Stimulated activated naive CD4-positive, alpha-beta T cell treated with Interleukin-2 at 50 U/mL for 16 hours (primary cell): ENCODE measurements at regions not wholly inside any gene's neighbourhood (a gene's known extent, or its start where the extent isn't known, plus 50 kb on each side); places are given as distances from the start of the nearest gene placed in this dataset.
"Not testable (repeated sequence)": the region's sequence is repeated elsewhere in the genome, so short reads cannot be mapped to it uniquely, and the experiment has no call there.

Experiments used
- DNase-seq: peaks from one replicate; lab custom pipeline; 2025; lab: John Stamatoyannopoulos, UW

DNA sequence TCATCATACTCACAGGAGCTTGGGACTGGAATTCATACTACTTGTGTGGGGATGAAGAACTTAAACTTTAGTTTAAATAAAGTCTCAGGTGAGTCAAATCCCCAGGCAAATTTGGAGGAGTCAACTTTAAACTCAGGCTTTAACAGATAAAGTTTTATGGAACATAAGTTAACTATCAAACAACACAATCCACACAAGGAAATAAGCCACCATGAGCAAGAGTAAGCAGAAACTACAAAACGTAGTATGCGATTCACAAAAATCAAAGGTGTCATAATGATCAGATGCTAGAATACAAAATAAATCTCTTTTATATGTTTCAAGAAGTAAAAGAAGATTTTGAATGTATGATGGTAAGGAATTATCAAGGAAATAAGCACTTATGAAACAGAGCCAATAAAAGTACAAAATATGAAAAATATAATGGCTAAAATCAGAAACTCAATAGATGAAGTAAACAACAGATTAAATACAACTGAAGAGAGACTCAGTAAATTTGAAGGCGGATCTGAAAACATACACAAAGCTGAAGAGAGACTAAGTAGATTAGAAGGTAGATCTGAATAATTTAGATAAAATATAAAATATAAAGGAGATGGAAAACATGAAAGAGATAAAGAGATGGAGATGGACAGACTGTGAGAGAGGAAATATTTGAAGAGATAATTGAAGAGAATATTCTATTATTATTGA, 97.5 kb upstream of the TWIST2 start:
- no peak for DNase-seq

DNA sequence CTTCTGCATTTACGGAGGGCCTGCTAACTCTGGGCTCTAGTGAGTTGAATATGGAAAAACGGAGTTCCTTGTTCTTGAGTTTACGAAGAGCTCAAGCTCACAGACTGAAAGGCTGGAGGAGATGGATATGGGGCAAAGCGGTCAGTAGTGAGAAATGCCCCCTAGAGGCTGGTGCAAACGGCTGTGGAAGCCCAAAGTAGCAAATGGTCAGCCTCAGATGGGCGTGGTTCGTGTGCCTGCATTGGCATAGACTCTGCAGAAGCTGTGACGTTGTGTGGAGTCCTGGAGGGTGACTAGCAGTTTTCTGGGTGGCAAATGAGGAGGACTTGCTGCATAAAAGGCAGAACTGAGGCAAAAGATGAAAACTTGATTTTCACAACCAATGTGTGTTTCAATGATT, 93.6 kb upstream of the TWIST2 start:
- no peak for DNase-seq

DNA sequence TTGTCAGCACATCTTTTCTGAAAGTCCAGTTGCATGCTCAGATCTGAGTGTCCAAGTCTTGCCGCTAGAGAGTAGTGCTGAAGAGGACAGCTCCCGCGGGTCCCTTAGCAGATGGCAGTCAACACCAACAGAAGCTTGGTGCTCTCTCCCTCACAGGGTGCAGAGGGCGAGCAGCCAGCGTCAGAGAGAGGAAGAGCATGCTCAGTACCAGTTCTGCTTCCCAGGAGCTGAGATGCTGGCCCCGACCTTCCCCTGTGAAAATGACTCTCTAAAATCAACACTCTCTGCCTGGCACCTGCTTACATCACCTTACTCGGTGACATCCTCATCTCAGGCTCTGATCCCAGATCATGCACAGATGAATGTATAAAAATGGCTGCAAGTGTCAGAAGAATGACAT, 86.0 kb upstream of the TWIST2 start:
- no peak for DNase-seq

DNA sequence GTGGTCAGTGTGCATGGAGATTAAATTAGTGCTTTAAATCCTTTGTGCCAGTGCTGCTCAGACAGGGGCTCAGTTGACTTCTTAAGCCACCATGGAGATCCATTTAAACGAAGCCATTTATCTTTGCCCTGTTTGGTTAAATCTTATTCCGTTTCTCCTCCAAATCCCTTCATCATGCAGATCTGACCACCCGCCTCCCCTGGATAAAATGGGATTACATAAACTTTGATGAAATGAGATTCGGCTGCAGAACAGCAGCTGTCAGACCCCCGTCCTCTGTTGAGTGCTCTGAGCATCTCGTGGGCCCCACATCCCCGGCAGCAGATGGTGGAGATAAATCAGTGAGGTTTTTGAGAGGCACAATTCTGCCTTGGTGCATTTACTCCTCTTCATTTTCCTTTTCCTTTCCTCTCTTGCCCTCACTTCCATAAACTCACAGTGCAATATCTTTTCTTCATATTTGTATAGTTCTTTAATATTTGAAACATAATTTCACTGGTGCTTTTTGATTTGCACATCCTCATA, 84.4 kb upstream of the TWIST2 start:
- DNase-seq, result no peak

DNA sequence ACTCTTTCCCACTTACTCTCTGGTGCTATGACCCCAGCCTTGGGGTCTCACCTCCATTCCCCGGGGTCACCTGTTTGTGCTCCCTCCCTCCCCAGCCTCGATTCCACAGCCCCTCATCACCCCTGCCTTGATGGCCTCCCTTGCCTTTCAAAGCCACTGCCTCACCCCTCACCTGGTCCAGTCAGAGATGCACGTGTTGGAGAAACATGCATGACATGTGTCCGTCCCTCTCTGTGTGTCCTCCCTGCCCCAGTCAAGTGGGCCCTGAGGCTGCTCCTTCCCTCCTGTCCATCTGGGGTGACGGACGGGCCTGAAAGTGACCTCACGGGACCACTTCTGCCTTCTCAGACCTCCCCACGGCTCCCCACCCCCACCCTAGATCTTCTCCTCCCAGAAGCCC, 82.3 kb upstream of the TWIST2 start:
- DNase-seq, result no peak

DNA sequence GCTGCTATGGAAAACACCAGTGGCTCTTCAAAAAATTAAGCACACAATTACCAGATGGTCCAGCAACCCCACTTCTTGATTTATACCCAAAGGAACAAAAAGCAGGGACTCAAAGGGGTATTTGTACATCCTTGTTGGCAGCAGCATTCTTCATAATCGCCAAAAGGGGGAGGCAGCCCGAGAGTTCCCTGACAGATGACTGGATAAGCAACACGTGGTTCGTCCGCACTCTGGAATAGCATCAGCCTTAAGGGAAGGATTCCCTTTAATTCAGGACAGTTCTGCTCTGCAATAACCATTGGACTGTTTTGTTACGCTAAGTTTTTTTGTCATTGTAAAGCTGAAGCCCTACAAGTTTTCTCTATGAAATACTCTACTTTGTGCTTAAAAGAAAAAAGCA, 76.7 kb upstream of the TWIST2 start:
- no peak for DNase-seq

DNA sequence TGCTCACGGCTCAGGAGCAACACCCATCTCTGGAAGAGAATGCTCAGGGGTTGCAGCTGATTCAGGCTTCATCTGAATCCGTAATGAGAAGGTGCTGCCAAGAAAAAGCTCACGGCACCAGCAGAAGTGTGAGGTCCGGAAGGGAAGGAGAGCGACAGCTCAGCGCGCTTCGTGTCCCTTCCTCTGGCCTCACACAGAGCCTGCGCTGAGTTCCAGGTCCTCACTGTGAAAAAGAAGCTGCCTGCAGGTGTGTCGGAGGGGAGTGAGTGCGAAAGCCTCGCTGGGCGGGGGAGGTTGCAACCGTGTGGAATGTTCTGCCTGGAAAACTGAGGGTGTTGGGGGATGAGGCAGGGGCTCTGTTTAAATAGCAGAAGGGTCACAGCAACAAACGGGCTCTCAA, 76.2 kb upstream of the TWIST2 start:
- no peak for DNase-seq

DNA sequence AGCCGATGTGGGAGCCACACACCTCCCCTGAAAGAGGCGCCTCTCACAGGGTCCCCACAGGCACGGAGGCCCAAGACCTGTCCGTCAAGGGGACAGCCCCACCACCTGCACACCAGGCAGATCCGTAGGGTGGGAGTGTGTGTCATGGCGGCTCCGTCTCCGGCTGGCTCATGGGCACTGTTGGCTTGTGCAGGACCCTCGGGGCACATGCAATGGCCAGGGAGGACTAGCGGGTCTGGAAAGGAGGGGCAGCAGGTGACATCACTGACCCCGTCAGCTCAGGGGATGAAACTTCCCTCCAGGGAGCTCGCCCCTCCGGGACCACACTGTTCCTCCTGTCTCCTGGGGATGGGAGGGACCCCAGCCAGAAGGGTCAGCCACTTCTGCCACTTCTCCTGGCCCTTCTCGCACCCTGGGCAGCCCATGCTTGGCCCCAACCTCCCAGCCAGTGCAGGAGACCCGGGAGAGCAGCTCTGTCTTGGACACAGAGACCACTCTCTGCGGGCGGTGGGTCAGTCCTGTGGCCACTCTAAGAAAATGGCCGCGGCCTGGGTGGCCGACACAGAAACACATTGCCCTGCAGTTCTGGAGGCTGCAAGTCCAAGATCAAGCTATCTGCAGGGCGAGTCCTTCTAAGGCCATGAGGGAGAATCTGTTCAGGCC, 75.1 kb upstream of the TWIST2 start:
- no peak for DNase-seq

DNA sequence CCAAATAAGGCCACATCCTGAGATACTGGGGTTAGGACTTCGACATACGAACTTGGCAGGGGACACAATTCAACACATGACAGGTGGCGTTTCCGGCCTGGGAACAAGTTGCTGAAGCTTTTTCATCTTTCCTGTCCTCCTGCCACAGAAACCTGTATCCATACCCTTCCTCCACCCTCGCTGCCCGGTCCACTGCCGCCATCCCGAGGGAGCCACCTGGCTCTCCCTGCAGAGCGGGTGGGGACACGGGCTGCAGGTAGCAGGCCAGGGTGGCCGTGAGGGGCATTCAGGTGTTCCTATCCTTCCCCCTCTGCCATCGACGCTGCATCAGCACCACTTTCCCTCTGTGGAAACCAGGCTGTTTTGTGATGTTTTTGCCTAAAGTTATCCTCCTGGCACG, 74.4 kb upstream of the TWIST2 start:
- no peak for DNase-seq

DNA sequence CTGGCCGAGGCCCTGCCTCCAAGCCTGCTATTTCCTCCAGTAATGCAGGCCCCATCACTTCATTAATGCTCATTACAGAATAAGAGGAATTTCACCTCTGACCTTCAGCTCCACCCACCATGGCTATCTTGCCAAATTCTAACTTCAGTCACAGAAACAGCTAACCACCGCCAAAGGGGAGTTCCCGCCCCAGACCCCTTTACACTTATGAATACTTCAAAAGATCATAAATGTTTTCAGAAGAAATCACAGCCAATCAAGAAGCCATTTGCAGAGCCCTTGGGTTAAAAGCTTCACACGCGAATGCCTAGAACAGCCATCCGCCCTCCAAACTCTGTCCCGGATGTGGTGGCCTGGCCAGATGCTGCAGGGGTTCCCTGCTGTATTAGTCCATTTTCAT, 73.8 kb upstream of the TWIST2 start:
- no peak for DNase-seq

DNA sequence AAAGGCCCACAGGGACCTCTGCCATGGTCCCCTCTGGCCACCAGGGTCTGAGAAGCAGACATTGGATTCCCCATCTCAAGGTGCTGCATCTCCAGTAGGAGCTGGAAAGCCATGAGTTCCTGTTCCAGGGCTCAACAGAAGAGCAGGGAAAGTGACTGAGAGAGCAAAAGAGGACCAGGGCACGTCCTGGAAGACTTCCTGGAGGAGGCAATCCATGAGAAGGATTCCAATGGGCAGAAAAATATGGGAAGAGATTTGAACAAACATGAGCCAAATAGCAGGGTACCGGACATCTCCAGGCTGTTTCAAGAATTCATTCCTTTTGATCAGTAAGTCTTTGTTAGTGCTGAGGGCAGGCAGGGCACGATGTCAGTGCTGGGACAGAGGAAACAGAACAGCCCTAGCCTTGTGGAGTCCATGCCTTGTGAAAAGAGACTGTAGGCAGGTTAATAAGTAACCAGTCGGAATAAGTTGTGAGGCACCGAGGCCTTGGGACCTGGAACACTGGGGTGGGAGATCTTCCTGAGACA, 72.8 kb upstream of the TWIST2 start:
- DNase-seq, result no peak

DNA sequence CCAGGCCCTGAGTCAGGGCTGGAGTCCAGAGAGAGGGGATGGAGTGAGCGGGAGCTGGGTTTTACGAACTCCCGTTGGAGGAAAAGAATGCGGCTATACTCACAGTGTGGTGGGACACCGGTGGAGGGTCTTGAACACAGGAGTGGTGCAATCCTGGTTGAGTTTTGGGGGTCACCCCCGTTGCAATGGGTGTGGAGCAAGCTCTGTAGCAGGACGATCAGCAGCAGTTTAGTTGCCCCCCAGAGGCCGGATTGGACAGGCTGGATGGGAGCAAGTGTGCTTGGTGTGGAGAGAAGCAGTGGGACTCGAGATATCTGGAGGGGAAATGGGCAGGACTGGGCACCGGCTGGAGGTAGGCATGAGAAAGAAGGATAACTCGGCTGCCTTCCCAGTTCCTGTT, 72.3 kb upstream of the TWIST2 start:
- no peak for DNase-seq

DNA sequence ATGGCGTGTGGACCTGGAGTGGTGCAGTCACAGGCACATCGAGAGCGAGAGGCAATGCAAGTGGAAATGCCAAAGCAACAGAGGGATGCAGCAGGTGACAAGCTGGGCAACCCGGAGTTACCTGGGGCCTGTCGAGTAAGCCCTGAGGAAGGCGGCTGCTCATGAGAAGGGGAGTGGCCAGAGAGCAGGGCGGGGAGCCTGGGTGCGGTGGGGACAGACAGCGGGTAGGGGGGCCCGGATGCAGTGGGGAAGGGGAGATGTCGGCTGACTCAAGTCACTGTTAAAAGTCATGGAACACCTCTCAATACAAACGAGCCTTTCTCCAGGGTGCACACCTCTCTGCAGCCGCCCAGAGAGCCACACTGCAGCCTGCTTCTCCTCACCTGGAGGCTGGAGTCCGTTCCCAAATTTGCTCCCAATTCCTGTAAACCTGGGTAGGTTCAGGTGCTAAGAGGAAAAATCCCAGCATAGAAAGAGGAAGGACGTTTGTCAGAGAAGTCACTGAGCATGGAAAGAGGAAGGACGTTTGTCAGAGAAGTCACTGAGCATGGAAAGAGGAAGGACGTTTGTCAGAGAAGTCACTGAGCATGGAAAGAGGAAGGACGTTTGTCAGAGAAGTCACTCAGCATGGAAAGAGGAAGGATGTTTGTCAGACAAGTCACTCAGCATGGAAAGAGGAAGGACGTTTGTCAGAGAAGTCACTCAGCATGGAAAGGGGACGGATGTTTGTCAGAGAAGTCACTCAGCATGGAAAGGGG, 71.7 kb upstream of the TWIST2 start:
- no peak for DNase-seq

DNA sequence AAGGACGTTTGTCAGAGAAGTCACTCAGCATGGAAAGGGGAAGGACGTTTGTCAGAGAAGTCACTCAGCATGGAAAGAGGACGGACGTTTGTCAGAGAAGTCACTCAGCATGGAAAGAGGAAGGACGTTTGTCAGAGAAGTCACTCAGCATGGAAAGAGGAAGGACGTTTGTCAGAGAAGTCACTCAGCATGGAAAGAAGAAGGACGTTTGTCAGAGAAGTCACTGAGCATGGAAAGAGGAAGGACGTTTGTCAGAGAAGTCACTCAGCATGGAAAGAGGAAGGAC, 71.2 kb upstream of the TWIST2 start:
- not testable (repeated sequence) for DNase-seq

DNA sequence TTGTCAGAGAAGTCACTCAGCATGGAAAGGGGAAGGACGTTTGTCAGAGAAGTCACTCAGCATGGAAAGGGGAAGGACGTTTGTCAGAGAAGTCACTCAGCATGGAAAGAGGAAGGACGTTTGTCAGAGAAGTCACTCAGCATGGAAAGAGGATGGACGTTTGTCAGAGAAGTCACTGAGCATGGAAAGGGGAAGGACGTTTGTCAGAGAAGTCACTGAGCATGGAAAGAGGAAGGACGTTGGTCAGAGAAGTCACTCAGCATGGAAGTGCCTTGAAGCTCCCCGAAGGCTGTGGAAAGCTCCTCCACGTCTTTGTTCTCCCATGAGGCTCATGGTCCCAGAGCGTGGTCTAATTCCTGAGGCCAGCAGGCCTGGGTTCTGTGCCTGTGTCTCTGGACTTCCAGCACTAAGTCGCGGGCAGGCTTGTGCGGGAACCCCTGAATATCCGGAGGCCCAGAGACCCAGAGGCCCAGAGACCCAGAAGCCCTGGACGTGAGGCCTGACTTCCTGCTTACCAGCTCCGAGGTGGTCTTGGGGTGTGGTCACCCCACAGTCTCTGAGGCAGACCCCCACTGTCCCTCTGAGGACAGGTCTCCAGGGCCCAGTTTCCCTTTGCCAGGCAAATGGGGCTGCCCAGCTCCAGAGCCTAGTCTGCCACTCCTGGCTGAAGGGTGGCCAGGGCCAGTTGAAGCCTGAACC, 70.4 kb upstream of the TWIST2 start:
- DNase-seq, result no peak

DNA sequence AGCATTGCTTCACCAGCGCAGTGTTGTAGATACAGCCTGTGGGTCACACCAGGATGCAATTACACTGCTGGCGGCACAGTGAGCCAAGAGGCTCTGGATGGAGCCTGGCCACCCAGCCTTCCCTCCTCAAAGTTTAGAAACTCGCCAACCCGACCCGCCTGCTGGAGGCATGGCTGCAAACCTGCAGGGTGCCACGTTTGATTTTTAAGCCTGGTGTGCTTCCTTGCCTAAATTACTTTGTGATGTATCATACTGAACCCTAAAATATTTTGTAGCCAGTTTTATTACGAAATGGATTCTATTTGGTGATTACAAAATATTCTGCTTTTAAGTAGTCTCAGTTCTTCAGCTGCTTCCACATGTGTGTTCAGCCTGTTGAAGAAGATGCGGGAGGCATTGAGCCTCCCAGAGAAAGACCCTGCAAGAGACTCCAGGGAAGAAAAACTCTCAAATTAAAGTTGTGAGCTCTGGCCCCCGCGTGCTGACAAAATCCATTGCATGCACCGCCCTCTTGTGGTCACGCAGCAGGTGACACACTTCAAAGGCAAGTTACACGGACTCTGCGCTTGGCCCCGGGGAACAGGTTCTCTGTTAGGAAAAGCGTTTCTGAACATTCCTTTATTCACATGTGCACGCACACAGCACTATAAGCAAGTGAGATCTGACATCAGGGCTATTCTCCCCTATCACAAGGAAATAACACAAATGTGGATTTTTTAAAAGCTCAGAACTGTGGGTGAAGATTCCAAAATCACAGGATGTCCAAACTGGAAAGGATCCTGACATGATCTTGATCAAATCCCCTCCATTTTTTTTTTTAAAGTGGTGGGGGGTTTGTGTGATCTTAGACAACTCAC, 63.0 kb upstream of the TWIST2 start:
- DNase-seq, result peak; percentile 24

DNA sequence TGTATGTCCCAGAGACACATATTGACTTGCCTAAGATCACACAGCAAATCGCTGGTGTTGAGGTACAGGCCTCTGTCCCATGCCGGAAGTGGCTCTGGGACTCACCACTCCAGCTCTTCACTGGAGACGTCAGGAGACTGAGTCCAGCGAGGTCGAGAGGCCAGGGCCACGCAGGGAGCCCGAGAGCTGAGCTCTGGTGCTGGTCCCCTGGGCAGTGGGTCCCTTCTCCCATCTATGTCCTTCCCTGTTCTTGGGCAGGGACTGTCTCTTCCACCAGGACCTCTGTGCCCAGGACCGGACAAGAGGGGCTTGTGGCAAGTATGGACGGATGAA, 62.4 kb upstream of the TWIST2 start:
- no peak for DNase-seq

DNA sequence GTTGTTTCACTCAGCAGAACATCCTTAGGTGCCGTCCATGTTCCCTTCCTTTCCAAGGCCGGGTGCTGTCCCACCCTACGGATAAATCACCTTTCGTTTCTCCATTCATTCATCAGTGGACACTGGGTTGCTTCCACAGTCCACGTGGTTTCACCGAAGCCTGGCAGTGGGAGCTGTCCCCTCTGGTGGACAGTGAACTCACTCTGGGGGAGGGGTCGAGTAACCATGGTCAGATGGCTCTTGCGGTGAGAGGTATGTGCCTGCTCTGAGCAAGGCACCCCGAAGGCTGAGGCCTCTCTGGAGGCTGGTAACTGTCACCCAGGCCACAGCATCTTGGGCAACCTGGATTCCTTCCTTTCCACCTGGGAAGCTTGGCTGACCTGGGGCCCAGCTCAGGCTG, 61.5 kb upstream of the TWIST2 start:
- no peak for DNase-seq

DNA sequence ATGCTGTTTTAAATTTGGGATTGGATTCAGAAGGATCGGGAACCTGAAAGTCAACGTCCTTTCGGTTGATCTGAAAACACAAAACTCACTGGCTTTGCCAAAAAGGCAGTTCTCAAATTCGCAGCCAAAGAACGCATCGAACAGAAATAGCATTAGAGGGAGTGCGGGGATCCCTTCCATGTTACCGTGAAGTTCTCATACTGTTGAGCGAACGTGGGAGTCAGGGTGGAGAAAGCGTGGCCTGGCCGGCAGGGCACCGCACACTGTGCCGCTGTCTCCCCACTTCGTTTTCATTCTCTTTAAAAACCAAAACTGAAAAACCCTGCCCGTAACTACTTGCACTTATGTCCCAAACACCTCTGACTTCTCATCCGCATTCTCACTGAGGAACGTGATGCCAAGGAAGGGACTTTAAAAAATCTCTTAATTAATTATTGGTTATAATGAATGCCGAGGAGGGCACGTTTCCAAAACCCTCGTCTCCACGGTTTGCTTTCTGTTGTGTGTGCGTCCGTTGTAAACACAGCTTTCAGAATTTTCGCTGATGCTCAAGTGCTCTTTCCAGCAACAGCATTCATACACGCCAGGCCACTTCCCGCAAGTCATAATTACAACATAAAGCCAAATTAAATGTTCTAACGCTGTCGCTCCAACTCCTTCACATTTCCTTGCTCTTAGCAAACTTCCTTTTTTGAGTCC, 60.9 kb upstream of the TWIST2 start:
- DNase-seq, result no peak

DNA sequence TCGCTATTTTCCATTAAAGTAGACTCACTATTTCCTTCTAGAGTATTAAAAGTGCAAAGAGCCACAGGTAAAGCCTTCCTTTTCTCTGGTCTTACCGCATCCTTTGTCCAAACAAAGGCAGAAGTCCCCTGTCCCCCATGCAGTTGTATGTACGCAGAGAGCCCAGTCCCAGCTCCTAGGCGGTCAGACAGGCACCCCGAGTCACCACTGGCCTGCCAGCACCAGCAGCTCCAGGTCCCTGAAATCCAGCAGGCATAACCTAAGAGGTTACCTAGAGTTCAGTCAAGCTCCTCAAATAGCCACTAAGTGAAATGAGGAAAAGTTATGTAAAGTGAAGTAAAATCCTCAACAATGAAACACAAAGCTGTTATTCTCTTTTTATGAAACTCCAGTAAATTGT, 60.4 kb upstream of the TWIST2 start:
- no peak for DNase-seq

DNA sequence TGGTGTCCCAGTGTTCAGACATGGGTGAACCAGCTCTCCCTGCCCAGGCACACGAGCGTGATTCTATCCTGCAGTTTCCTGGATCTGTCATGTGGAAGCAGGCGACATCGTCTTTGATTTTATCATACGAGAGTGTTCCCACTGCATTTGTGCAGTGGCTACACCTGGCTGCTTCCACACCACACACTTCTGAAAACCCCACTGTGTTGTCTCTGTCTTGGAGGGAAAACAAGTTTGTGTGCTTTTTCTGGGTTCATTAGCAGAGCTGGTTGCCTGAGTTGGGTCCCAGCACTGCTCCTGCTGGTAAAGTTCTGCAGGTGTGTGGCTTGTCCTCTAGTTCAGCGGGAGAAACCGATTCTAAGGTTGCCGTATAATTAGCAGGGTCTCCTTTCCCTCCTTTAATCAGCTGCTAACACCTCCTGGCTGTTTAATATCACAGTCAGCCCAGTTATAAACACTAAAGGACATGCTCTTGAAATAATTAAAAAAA, 58.5 kb upstream of the TWIST2 start:
- DNase-seq, result no peak
